Peyer's patch (tissue), 4 donors: ENCODE measurements at regions not wholly inside any gene's neighbourhood (a gene's known extent, or its start where the extent isn't known, plus 50 kb on each side); places are given as distances from the start of the nearest gene placed in this dataset.

ENCODE experiments used
- POLR2A ChIP-seq, 2 donors: fragments of 450-650 bp; IDR thresholded peaks; one replicate each; pipeline ENCODE4 v1.5.1; 2017; ENCODE audit warnings: antibody characterized with exemption in 2 of 2, mild to moderate bottlenecking in 2 of 2, moderate library complexity in 2 of 2
- TF ChIP-seq, protein P1 (sequence below), 6 experiments: fragments of 450-650 bp in 4 of 6; fragments of 200-600 bp in 2 of 6; sonication (generic) in 1 of 6; IDR thresholded peaks; one replicate each; pipeline ENCODE4 v1.5.1; 2017 to 2019; ENCODE audit warnings: antibody characterized with exemption in 6 of 6, mild to moderate bottlenecking in 3 of 6, moderate library complexity in 1 of 6

- TF ChIP-seq, protein P1, sequence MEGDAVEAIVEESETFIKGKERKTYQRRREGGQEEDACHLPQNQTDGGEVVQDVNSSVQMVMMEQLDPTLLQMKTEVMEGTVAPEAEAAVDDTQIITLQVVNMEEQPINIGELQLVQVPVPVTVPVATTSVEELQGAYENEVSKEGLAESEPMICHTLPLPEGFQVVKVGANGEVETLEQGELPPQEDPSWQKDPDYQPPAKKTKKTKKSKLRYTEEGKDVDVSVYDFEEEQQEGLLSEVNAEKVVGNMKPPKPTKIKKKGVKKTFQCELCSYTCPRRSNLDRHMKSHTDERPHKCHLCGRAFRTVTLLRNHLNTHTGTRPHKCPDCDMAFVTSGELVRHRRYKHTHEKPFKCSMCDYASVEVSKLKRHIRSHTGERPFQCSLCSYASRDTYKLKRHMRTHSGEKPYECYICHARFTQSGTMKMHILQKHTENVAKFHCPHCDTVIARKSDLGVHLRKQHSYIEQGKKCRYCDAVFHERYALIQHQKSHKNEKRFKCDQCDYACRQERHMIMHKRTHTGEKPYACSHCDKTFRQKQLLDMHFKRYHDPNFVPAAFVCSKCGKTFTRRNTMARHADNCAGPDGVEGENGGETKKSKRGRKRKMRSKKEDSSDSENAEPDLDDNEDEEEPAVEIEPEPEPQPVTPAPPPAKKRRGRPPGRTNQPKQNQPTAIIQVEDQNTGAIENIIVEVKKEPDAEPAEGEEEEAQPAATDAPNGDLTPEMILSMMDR (IDR thresholded peaks at IDR 0.05) = no peak
- no peak for TF ChIP-seq POLR2A (IDR thresholded peaks at IDR 0.05)
Observed at GRCh38 chr6:40897390-40898003, 141.5 kb downstream of the UNC5CL start.
